Non-pigmented ciliary epithelial cell (primary cell): ENCODE measurements at regions not wholly inside any gene's neighbourhood (a gene's known extent, or its start where the extent isn't known, plus 50 kb on each side); places are given as distances from the start of the nearest gene placed in this dataset.

Experiments used
- DNase-seq: peaks from one replicate; pipeline ENCODE4 v3.0.0-alpha.2; 2010; ENCODE audit warnings: low read depth

GRCh38 chr11:116217441-116217840, 555.3 kb downstream of the BUD13 start:
- no peak for DNase-seq

- DNase-seq, result no peak
Observed at GRCh38 chr11:116217006-116217405, 555.8 kb downstream of the BUD13 start.

- DNase-seq, result no peak
Observed at GRCh38 chr11:116215471-116216113, 557.2 kb downstream of the BUD13 start.

GRCh38 chr11:116211147-116211546, 561.6 kb downstream of the BUD13 start:
- DNase-seq, result no peak

- no peak for DNase-seq
Observed at GRCh38 chr11:116210663-116211062, 562.1 kb downstream of the BUD13 start.

- no peak for DNase-seq
Observed at GRCh38 chr11:116209255-116209654, 563.5 kb downstream of the BUD13 start.

GRCh38 chr11:116207421-116208141, 565.2 kb downstream of the BUD13 start:
- DNase-seq, result no peak

GRCh38 chr11:116207019-116207418, 565.8 kb downstream of the BUD13 start:
- DNase-seq, result no peak

- DNase-seq, result no peak
Observed at GRCh38 chr11:116202922-116203321, 569.9 kb downstream of the BUD13 start.

GRCh38 chr11:116200564-116200963, 572.2 kb downstream of the BUD13 start:
- DNase-seq, result no peak

- DNase-seq, result no peak
Observed at GRCh38 chr11:116199182-116199581, 573.6 kb downstream of the BUD13 start.

- DNase-seq, result no peak
Observed at GRCh38 chr11:116194156-116194904, 578.5 kb downstream of the BUD13 start.

GRCh38 chr11:116193321-116194131, 579.3 kb downstream of the BUD13 start:
- peak; percentile 23 for DNase-seq

GRCh38 chr11:116192509-116193210, 580.1 kb downstream of the BUD13 start:
- no peak for DNase-seq

- no peak for DNase-seq
Observed at GRCh38 chr11:116190861-116191260, 581.9 kb downstream of the BUD13 start.

GRCh38 chr11:116189408-116190170, 583.2 kb downstream of the BUD13 start:
- DNase-seq, result no peak

GRCh38 chr11:116188350-116188749, 584.4 kb downstream of the BUD13 start:
- DNase-seq, result no peak

GRCh38 chr11:116187026-116187425, 585.8 kb downstream of the BUD13 start:
- DNase-seq, result no peak

GRCh38 chr11:116185551-116185950, 587.2 kb downstream of the BUD13 start:
- no peak for DNase-seq

GRCh38 chr11:116184763-116185162, 588.0 kb downstream of the BUD13 start:
- DNase-seq, result no peak
